ENCODE measurements at regions not wholly inside any gene's neighbourhood (a gene's known extent, or its start where the extent isn't known, plus 50 kb on each side); places are given as distances from the start of the nearest gene placed in this dataset.

GRCh38 chr7:131903315-131903714 lies 346.9 kb upstream of the PODXL start:
- ATAC-seq (no peak), FAIRE-seq (no peak), DNase-seq (ENCODE audit: low read depth in 1 of 2, low spot score in 1 of 2) (no peak)
- WGBS (ENCODE audit: missing lambda C conversion rate), result 7% methylated on average over 1 of the region's 1 CpG
- Histone ChIP-seq H3K9me3 (peaks cover 7% of the 10 kb centered on the region; the same call in 2 of the 3 replicates), H3K4me2 (no peak overlapping the region), H3K4me1 (peaks cover 2% of the 10 kb centered on the region; the same call in 2 of the 3 replicates), H3K27ac (no peak overlapping the region), H3K4me3 (no peak overlapping the region)
- TF ChIP-seq E2F6 (IDR thresholded peaks at IDR 0.05; ENCODE audit: borderline replicate concordance, low read depth) (no peak), HES2 (IDR thresholded peaks at IDR 0.05) (no peak), ELK1 (IDR thresholded peaks at IDR 0.05; ENCODE audit: low read depth, low read length) (no peak), FOSL2 (IDR thresholded peaks at IDR 0.05) (no peak), FOSL2 (CRISPR knock-in tag; IDR thresholded peaks at IDR 0.05) (no peak), NR3C1 (IDR thresholded peaks at IDR 0.05) (no peak), RCOR1 (IDR thresholded peaks at IDR 0.05; ENCODE audit: low read depth, low read length) (no peak), JUN (IDR thresholded peaks at IDR 0.05) (no peak), TFCP2L1 (CRISPR knock-in tag; IDR thresholded peaks at IDR 0.05) (no peak), ATOH8 (CRISPR knock-in tag; IDR thresholded peaks at IDR 0.05; ENCODE audit: low read depth) (no peak), CEBPB (IDR thresholded peaks at IDR 0.05) (no peak), USF2 (IDR thresholded peaks at IDR 0.05) (no peak), BCL3 (IDR thresholded peaks at IDR 0.05) (no peak), ZFP36 (IDR thresholded peaks at IDR 0.05; ENCODE audit: borderline replicate concordance, partially characterized antibody) (no peak), TP53 (CRISPR knock-in tag; IDR thresholded peaks at IDR 0.05) (no peak), PHF8 (IDR thresholded peaks at IDR 0.05; ENCODE audit: borderline replicate concordance, low read depth) (no peak)
- POLR2A ChIA-PET, result no interaction called here
- CTCF ChIA-PET, result no interaction called here

- ChIA-PET CTCF (interaction anchor here (1.5 to 1.9 kb wide), 4 partner anchors 9 to 45 kb away, joined by 3 to 6 read pairs (median 4); no protein-coding TSS in a partner anchor), POLR2A (no interaction called here)
- Histone ChIP-seq H3K9me3 (peaks cover 7% of the 10 kb centered on the region; the same call in 2 of the 3 replicates), H3K4me1 (peaks cover 27% of the 10 kb centered on the region), H3K4me2 (no peak overlapping the region), H3K4me3 (no peak overlapping the region), H3K27ac (no peak overlapping the region)
- 54% methylated on average over 1 of the region's 1 CpG for whole genome bisulfite sequencing (ENCODE audit: missing lambda C conversion rate)
- DNase-seq (ENCODE audit: low read depth in 1 of 2, low spot score in 1 of 2), result no peak
- ATAC-seq, result no peak
- no peak for FAIRE-seq
- TF ChIP-seq CBX8 (IDR thresholded peaks at IDR 0.05) (no peak), ZSCAN20 (CRISPR knock-in tag; IDR thresholded peaks at IDR 0.05) (no peak), PHF8 (IDR thresholded peaks at IDR 0.05; ENCODE audit: borderline replicate concordance, low read depth) (no peak), CTCF (IDR thresholded peaks at IDR 0.05) (no peak), BHLHE40 (IDR thresholded peaks at IDR 0.05; ENCODE audit: low read depth, low read length) (no peak), REST (IDR thresholded peaks at IDR 0.05) (no peak), MYC (IDR thresholded peaks at IDR 0.05; ENCODE audit: borderline replicate concordance, low read length) (no peak), ZNF302 (CRISPR knock-in tag; IDR thresholded peaks at IDR 0.05) (no peak), MAFK (IDR thresholded peaks at IDR 0.05; ENCODE audit: partially characterized antibody) (no peak), ZFP36 (IDR thresholded peaks at IDR 0.05; ENCODE audit: borderline replicate concordance, partially characterized antibody) (no peak), NFE2L2 (conservative IDR thresholded peaks at IDR 0.05; ENCODE audit: low read length) (no peak)
Observed at GRCh38 chr7:131900785-131901287, 344.4 kb upstream of the PODXL start.

Data from A549 (cell line).